Mesendoderm (in vitro differentiated cells): ENCODE measurements at regions not wholly inside any gene's neighbourhood (a gene's known extent, or its start where the extent isn't known, plus 50 kb on each side); places are given as distances from the start of the nearest gene placed in this dataset.

Experiments used
- DNase-seq: peaks from one replicate; pipeline ENCODE4 v3.0.0; 2013
- H2AK5ac ChIP-seq: 2 replicates; pipeline ENCODE4 v1.6.1; 2013; ENCODE audit warnings: low read length, inconsistent platforms
- H2BK120ac ChIP-seq: 2 replicates; pipeline ENCODE4 v1.6.1; 2013; ENCODE audit warnings: low read depth, mild to moderate bottlenecking, low read length, moderate library complexity, mixed read lengths
- H2BK15ac ChIP-seq: replicated peaks from 2 replicates; pipeline ENCODE4 v1.6.1; 2013; ENCODE audit warnings: low read depth, mild to moderate bottlenecking, moderate library complexity
- H2BK5ac ChIP-seq: 2 replicates; pipeline ENCODE4 v1.6.1; 2013; ENCODE audit warnings: low read length, inconsistent platforms
- H3K18ac ChIP-seq: 2 replicates; pipeline ENCODE4 v1.6.1; 2013; ENCODE audit warnings: mild to moderate bottlenecking, low read length, mixed read lengths
- H3K23ac ChIP-seq: one replicate; pipeline ENCODE4 v1.6.1; 2013; ENCODE audit warnings: low read length
- H3K27ac ChIP-seq: 2 replicates; pipeline ENCODE4 v1.5.1; 2013; ENCODE audit warnings: low read depth, mild to moderate bottlenecking, inconsistent platforms, low read length, moderate library complexity
- H3K27me3 ChIP-seq: 2 replicates; pipeline ENCODE4 v1.6.1; 2013; ENCODE audit warnings: low read length, control low read depth, mild to moderate bottlenecking, inconsistent platforms; ENCODE audit not compliant: insufficient read depth, poor library complexity
- H3K36me3 ChIP-seq: 2 replicates; pipeline ENCODE4 v1.6.1; 2013; ENCODE audit warnings: low read length, inconsistent platforms; ENCODE audit not compliant: control insufficient read depth, insufficient read depth
- H3K4ac ChIP-seq: one replicate; pipeline ENCODE4 v1.6.1; 2013; ENCODE audit warnings: low read depth, mild to moderate bottlenecking, low read length, moderate library complexity
- H3K4me1 ChIP-seq: 2 replicates; pipeline ENCODE4 v1.6.1; 2013; ENCODE audit warnings: low read depth, low read length, inconsistent platforms; ENCODE audit not compliant: control insufficient read depth
- H3K4me2 ChIP-seq: 2 replicates; pipeline ENCODE4 v1.6.1; 2013; ENCODE audit warnings: low read length
- H3K4me3 ChIP-seq: 2 replicates; pipeline ENCODE4 v1.5.1; 2013; ENCODE audit warnings: mild to moderate bottlenecking, low read length
- H3K56ac ChIP-seq: one replicate; pipeline ENCODE4 v1.6.1; 2013; ENCODE audit warnings: low read length
- H3K79me1 ChIP-seq: 2 replicates; pipeline ENCODE4 v1.6.1; 2013; ENCODE audit warnings: low read length, inconsistent platforms
- H3K79me2 ChIP-seq: 2 replicates; pipeline ENCODE4 v1.6.1; 2013; ENCODE audit warnings: mild to moderate bottlenecking, low read length; ENCODE audit not compliant: control insufficient read depth, insufficient read depth
- H3K9ac ChIP-seq: 2 replicates; pipeline ENCODE4 v1.6.1; 2013; ENCODE audit warnings: low read length, inconsistent platforms
- H4K5ac ChIP-seq: one replicate; pipeline ENCODE4 v1.6.1; 2013; ENCODE audit warnings: low read length
- H4K8ac ChIP-seq: one replicate; pipeline ENCODE4 v1.6.1; 2013; ENCODE audit warnings: low read depth, mild to moderate bottlenecking, control low read depth, low read length, moderate library complexity
- WGBS: extraction: QIAGEN DNeasy Blood & Tissue Kit; methylation state at CpG from one replicate; pipeline ENCODE4 v1.1.7; 2013; ENCODE audit warnings: low lambda C conversion rate, missing lambda C conversion rate; ENCODE audit not compliant: insufficient coverage; ENCODE audit errors: extremely low coverage; 5-methylcytosine and 5-hydroxymethylcytosine counted together

- no peaks in the 10 kb centered on the region for H3K79me2 ChIP-seq
- no peak overlapping the region for H3K4ac ChIP-seq
- no CpG with 5 or more reads among the region's 37 CpGs for WGBS
- H2BK5ac ChIP-seq = no peak overlapping the region
- no peak overlapping the region for H2BK120ac ChIP-seq
- H3K4me1 ChIP-seq = no peaks in the 10 kb centered on the region
- no peak overlapping the region for H3K4me3 ChIP-seq
- no peak overlapping the region for H3K23ac ChIP-seq
- H3K18ac ChIP-seq = no peak overlapping the region
- H3K56ac ChIP-seq = no peak overlapping the region
- H4K5ac ChIP-seq = no peak overlapping the region
- H2BK15ac ChIP-seq = no peak overlapping the region
- no peak overlapping the region for H2AK5ac ChIP-seq
- H3K27me3 ChIP-seq = no peaks in the 10 kb centered on the region
- H3K36me3 ChIP-seq = no peaks in the 10 kb centered on the region
- H4K8ac ChIP-seq = no peak overlapping the region
- H3K27ac ChIP-seq = no peak overlapping the region
- H3K9ac ChIP-seq = no peak overlapping the region
- DNase-seq = no peak
- no peaks in the 10 kb centered on the region for H3K79me1 ChIP-seq
- no peak overlapping the region for H3K4me2 ChIP-seq
These were observed 369.7 kb downstream of the ALG10 start for GRCh38 chr12:34391771-34392581.

GRCh38 chr12:34392741-34393085, 370.4 kb downstream of the ALG10 start:
- Histone ChIP-seq H3K18ac (no peak overlapping the region), H3K79me1 (no peaks in the 10 kb centered on the region), H2AK5ac (no peak overlapping the region), H3K27me3 (no peaks in the 10 kb centered on the region), H4K8ac (no peak overlapping the region), H3K4me1 (no peaks in the 10 kb centered on the region), H3K9ac (no peak overlapping the region), H3K56ac (no peak overlapping the region), H2BK5ac (no peak overlapping the region), H3K4ac (no peak overlapping the region), H3K23ac (no peak overlapping the region), H3K36me3 (no peaks in the 10 kb centered on the region), H2BK120ac (no peak overlapping the region), H3K4me3 (no peak overlapping the region), H4K5ac (no peak overlapping the region), H3K27ac (no peak overlapping the region), H2BK15ac (no peak overlapping the region), H3K4me2 (no peak overlapping the region), H3K79me2 (no peaks in the 10 kb centered on the region)
- DNase-seq = no peak
- no CpG with 5 or more reads among the region's 14 CpGs for WGBS

GRCh38 chr12:34393086-34393820, 371.0 kb downstream of the ALG10 start:
- Histone ChIP-seq H3K27ac (no peak overlapping the region), H3K79me2 (no peaks in the 10 kb centered on the region), H3K18ac (no peak overlapping the region), H3K56ac (no peak overlapping the region), H3K9ac (no peak overlapping the region), H3K27me3 (no peaks in the 10 kb centered on the region), H2BK120ac (no peak overlapping the region), H4K8ac (no peak overlapping the region), H2BK15ac (no peak overlapping the region), H2AK5ac (no peak overlapping the region), H3K79me1 (no peaks in the 10 kb centered on the region), H3K4me2 (no peak overlapping the region), H3K4me1 (no peaks in the 10 kb centered on the region), H3K23ac (no peak overlapping the region), H3K4ac (no peak overlapping the region), H2BK5ac (no peak overlapping the region), H3K4me3 (no peak overlapping the region), H3K36me3 (no peaks in the 10 kb centered on the region), H4K5ac (no peak overlapping the region)
- WGBS = no CpG with 5 or more reads among the region's 35 CpGs
- DNase-seq = no peak

DNA sequence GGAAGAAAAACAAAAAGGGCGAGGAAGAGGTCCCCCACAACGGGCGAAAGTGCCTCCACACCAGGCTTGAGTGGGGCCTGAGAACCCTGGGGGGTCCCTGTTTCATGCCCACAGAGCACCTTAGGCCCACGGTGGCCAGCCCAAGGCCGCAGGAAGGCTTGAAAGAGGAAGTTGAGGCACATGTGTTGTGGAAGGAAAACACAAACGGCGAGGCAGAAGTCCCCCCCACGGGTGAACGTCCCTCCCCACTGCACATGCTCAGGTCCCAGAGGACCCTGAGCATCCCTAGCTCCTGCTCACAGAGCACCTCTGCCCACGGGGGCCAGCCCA, 371.5 kb downstream of the ALG10 start:
- Histone ChIP-seq H3K18ac (no peak overlapping the region), H3K79me1 (no peaks in the 10 kb centered on the region), H2BK120ac (no peak overlapping the region), H3K27ac (no peak overlapping the region), H2BK15ac (no peak overlapping the region), H3K36me3 (no peaks in the 10 kb centered on the region), H3K4me2 (no peak overlapping the region), H3K79me2 (no peaks in the 10 kb centered on the region), H4K5ac (no peak overlapping the region), H3K4ac (no peak overlapping the region), H3K4me3 (no peak overlapping the region), H3K9ac (no peak overlapping the region), H2BK5ac (no peak overlapping the region), H3K27me3 (no peaks in the 10 kb centered on the region), H3K23ac (no peak overlapping the region), H3K4me1 (no peaks in the 10 kb centered on the region), H3K56ac (no peak overlapping the region), H4K8ac (no peak overlapping the region), H2AK5ac (no peak overlapping the region)
- WGBS = no CpG with 5 or more reads among the region's 10 CpGs
- no peak for DNase-seq

DNA sequence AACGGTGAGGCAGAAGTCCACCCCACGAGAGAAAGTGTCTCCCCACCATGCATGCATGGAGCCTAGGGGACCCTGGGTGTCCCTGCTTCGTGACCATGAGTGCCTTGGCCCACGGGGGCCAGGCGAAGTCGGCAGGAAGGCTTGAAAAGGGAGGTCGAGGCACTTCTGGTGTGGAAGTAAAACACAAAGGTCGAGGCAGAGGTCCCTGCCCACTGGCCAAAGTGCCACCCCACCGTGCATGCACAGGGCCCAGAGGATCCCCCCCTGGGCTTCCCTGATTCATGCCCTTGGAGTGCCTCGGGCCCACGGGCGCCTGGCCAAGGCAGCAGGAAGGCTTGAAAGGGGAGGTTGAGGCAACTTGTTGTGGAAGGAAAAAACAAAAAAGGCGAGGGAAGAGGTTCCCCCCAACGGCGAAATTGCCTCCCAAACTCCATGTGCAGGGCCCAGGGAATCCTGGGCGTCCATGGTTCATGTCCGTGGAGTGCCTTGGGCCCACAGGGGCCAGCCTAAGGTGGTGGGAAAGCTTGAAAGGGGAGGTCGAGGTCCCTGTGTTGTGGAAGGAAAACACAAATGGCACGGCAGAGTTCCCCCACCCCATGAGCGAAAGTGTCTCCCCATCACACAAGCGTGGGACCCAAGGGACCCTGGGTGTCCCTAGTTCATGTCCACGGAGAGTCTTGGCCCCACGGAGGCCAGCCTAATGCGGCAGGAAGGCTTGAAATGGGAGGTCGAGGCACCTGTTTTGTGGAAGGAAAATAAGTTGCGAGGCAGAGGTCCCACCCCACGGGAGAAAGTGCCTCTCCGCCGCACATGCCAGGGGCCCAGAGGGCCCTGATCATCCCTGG, 372.1 kb downstream of the ALG10 start:
- no peak overlapping the region for H3K27ac ChIP-seq
- H3K23ac ChIP-seq = no peak overlapping the region
- no peaks in the 10 kb centered on the region for H3K27me3 ChIP-seq
- no peak overlapping the region for H2BK120ac ChIP-seq
- no peak overlapping the region for H3K4ac ChIP-seq
- H4K5ac ChIP-seq = no peak overlapping the region
- H3K4me3 ChIP-seq = no peak overlapping the region
- no peak for DNase-seq
- H3K79me1 ChIP-seq = no peaks in the 10 kb centered on the region
- no peak overlapping the region for H3K4me2 ChIP-seq
- H3K18ac ChIP-seq = no peak overlapping the region
- no peaks in the 10 kb centered on the region for H3K79me2 ChIP-seq
- no peaks in the 10 kb centered on the region for H3K36me3 ChIP-seq
- no peak overlapping the region for H3K9ac ChIP-seq
- H3K56ac ChIP-seq = no peak overlapping the region
- no peak overlapping the region for H2BK15ac ChIP-seq
- no peaks in the 10 kb centered on the region for H3K4me1 ChIP-seq
- no peak overlapping the region for H2AK5ac ChIP-seq
- no peak overlapping the region for H4K8ac ChIP-seq
- H2BK5ac ChIP-seq = no peak overlapping the region
- no CpG with 5 or more reads among the region's 29 CpGs for WGBS
